ENCODE measurements at regions not wholly inside any gene's neighbourhood (a gene's known extent, or its start where the extent isn't known, plus 50 kb on each side); places are given as distances from the start of the nearest gene placed in this dataset.

GRCh38 chrX:124240422-124240821, 92.0 kb upstream of the TEX13D start:
- TF ChIP-seq POLR2A (IDR thresholded peaks at IDR 0.05; ENCODE audit: low read depth, low read length): no peak
- TF ChIP-seq CTCF (conservative IDR thresholded peaks at IDR 0.05; ENCODE audit: low read depth, low read length): no peak
- TF ChIP-seq, protein P1, sequence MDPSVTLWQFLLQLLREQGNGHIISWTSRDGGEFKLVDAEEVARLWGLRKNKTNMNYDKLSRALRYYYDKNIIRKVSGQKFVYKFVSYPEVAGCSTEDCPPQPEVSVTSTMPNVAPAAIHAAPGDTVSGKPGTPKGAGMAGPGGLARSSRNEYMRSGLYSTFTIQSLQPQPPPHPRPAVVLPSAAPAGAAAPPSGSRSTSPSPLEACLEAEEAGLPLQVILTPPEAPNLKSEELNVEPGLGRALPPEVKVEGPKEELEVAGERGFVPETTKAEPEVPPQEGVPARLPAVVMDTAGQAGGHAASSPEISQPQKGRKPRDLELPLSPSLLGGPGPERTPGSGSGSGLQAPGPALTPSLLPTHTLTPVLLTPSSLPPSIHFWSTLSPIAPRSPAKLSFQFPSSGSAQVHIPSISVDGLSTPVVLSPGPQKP (IDR thresholded peaks at IDR 0.05; ENCODE audit: borderline replicate concordance, low read depth, low read length): no peak
- no peak for TF ChIP-seq RAD21 (IDR thresholded peaks at IDR 0.05; ENCODE audit: low read length)
- no peak for TF ChIP-seq BHLHE40 (IDR thresholded peaks at IDR 0.05; ENCODE audit: low read depth, low read length)
- no peak for TF ChIP-seq SMC3 (IDR thresholded peaks at IDR 0.05; ENCODE audit: low read depth, low read length)
- no peak for TF ChIP-seq FOS (IDR thresholded peaks at IDR 0.05; ENCODE audit: low read depth, low read length)
- TF ChIP-seq CHD1 (IDR thresholded peaks at IDR 0.05; ENCODE audit: low read depth, low read length): no peak

Measured in IMR-90 (cell line).